ENCODE measurements at regions not wholly inside any gene's neighbourhood (a gene's known extent, or its start where the extent isn't known, plus 50 kb on each side); places are given as distances from the start of the nearest gene placed in this dataset.

- Histone ChIP-seq H3K27me3 (no peaks in the 10 kb centered on the region), H3K9me3 (no peaks in the 10 kb centered on the region), H3K36me3 (no peaks in the 10 kb centered on the region), H3K4me3 (no peak overlapping the region), H3K27ac (no peak overlapping the region), H3K4me1 (peaks cover 0 to 4% of the 10 kb centered on the region in 2 donors)
- DNase-seq (peak in 1 of 4 donors; percentile 24), ATAC-seq (no peak)
- no peak for TF ChIP-seq CTCF (IDR thresholded peaks at IDR 0.05)
- intact Hi-C loops (cut with DNase I): no loop called here
Measured at GRCh38 chr2:128636802-128637147, 318.1 kb upstream of the HS6ST1 start.

DNA sequence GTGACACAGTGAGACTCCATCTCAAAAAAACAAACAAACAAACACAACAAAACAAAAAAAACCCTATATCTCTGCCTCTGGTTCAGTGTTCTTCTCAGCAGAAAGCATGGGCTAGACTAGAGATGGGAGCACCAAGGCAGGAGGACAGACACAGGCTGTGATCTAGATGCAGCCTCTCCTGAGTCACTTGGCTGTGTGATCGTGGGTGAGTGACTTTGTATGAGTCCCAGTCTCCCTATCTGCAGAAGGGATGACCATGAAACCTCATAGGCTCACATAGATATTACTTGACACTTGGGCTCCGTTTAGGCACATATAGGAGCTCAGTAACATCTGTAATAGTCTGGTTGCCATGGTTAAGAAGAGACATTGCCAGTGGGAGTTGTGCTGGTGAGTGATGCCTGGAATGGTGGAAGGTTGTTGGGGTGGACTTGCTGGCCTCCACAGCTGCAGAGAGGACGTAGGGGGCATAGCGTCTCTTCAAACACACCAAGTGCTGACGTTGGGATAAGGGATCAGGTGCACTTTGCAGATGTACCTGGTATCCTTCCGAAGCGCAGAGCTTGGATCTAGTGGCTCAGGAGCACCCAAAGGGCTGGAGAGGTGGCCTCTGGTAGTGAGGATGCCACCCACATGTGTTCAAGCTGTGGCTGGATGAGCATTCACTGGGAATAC, 318.9 kb upstream of the HS6ST1 start:
- peak in 1 of 4 donors; percentile 12 for DNase-seq
- H3K27me3 ChIP-seq: no peaks in the 10 kb centered on the region
- H3K9me3 ChIP-seq: no peaks in the 10 kb centered on the region

GRCh38 chr2:128638341-128639119, 319.9 kb upstream of the HS6ST1 start:
- no peak for ATAC-seq
- intact Hi-C loops (cut with DNase I): no loop called here
- no peaks in the 10 kb centered on the region for H3K9me3 ChIP-seq
- H3K4me1 ChIP-seq: peaks cover 0 to 4% of the 10 kb centered on the region in 2 donors
- TF ChIP-seq CTCF (IDR thresholded peaks at IDR 0.05): no peak
- no peak overlapping the region for H3K4me3 ChIP-seq
- H3K36me3 ChIP-seq: no peaks in the 10 kb centered on the region
- DNase-seq: peak in 3 of 4 donors; percentile 15 to 41 (median 20)
- no peaks in the 10 kb centered on the region for H3K27me3 ChIP-seq
- H3K27ac ChIP-seq: no peak overlapping the region

More for the DNA sequence above, 318.9 kb upstream of the HS6ST1 start:
- Histone ChIP-seq H3K36me3 (no peaks in the 10 kb centered on the region), H3K4me1 (peaks cover 0 to 4% of the 10 kb centered on the region in 2 donors), H3K27ac (no peak overlapping the region), H3K4me3 (no peak overlapping the region)
- intact Hi-C loops (cut with DNase I): no loop called here
- no peak for TF ChIP-seq CTCF (IDR thresholded peaks at IDR 0.05)
- ATAC-seq: no peak

- H3K27me3 ChIP-seq: no peaks in the 10 kb centered on the region
- no peak overlapping the region for H3K4me3 ChIP-seq
- DNase-seq (peak in 1 of 4 donors; percentile 11), ATAC-seq (no peak)
- H3K9me3 ChIP-seq: no peaks in the 10 kb centered on the region
- H3K27ac ChIP-seq: no peak overlapping the region
- intact Hi-C loops (cut with DNase I): no loop called here
- TF ChIP-seq CTCF (IDR thresholded peaks at IDR 0.05): no peak
- H3K36me3 ChIP-seq: no peaks in the 10 kb centered on the region
- H3K4me1 ChIP-seq: peaks cover 0 to 4% of the 10 kb centered on the region in 2 donors
Measured at GRCh38 chr2:128639120-128639477, 320.4 kb upstream of the HS6ST1 start.

GRCh38 chr2:128639693-128640092, 321.0 kb upstream of the HS6ST1 start:
- ATAC-seq: no peak
- TF ChIP-seq CTCF (IDR thresholded peaks at IDR 0.05): no peak
- H3K36me3 ChIP-seq: no peaks in the 10 kb centered on the region
- H3K27ac ChIP-seq: no peak overlapping the region
- peak in 1 of 4 donors; percentile 20 for DNase-seq
- H3K4me3 ChIP-seq: no peak overlapping the region
- intact Hi-C loops (cut with DNase I): no loop called here
- H3K27me3 ChIP-seq: no peaks in the 10 kb centered on the region
- H3K4me1 ChIP-seq: peaks cover 0 to 4% of the 10 kb centered on the region in 2 donors
- no peaks in the 10 kb centered on the region for H3K9me3 ChIP-seq
